ENCODE measurements at regions not wholly inside any gene's neighbourhood (a gene's known extent, or its start where the extent isn't known, plus 50 kb on each side); places are given as distances from the start of the nearest gene placed in this dataset.
"Not testable (repeated sequence)": the region's sequence is repeated elsewhere in the genome, so short reads cannot be mapped to it uniquely, and the experiment has no call there.

DNA sequence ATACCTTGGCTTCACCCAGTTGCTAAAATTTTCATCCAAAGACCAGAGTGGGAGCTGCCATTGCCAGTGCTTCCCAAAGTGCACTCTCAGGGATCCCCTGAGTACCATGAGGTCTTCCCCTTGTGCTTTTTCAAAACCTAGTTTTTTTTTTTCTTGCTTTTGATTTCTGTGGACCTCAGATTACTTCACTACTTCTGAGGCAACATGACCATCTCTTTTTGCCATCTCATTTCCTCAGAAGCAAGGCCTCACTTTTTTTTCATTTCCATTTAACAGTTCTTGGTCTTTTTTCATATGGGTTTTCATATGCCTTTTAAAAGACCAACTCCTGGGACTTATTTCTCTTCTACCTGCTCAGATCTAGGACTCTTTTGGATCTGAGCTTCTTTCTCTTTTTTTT lies 64.1 kb upstream of the MMS22L start:
- no peak for DNase-seq (ENCODE audit: low read depth)

DNA sequence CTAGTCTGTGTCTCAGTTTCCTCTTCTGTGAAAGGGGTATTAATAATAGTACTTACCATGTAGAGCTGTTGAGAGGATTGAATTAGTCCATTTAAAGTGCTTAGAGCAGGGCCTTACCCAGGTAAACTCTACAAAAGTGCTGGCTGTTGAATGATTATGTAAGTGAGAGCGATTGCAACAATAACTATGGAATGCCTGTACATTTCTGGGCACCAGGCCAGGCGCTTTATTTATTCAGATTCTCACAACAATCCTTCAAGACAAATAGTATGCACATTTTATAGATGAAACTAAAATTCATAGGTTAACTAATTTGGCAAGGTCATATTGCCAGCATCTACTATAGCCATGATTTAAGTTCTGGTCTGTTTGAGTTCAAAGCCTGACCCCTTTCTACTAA lies 78.3 kb upstream of the MMS22L start:
- no peak for DNase-seq (ENCODE audit: low read depth)

DNA sequence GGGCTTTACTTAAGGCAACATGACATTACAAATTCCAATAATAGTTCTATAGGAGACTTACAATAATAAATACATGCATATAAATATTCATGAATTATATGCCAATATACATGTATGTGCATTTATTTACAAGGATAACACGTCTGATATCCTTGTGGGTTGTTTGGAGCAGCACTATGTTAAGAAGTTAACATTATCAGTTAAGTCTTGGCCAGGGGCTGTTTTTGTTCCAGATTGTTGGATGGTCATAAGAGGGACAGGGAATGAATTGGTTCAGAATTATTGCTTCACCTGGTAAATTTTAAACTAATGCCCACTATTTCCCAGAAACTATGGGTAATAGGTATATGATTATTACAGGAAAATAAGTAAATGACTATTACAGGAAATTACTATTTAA lies 81.3 kb upstream of the MMS22L start:
- no peak for DNase-seq (ENCODE audit: low read depth)

DNA sequence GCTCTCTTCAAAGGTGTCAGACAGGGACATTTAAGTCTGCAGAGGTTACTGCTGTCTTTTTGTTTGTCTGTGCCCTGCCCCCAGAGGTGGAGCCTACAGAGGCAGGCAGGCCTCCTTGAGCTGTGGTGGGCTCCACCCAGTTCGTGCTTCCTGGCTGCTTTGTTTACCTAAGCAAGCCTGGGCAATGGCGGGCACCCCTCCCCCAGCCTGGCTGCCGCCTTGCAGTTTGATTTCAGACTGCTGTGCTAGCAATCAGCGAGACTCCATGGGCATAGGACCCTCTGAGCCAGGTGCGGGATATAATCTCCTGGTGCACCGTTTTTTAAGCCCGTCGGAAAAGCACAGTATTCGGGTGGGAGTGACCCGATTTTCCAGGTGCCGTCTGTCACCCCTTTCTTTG lies 99.1 kb upstream of the MMS22L start:
- DNase-seq (ENCODE audit: low read depth) = not testable (repeated sequence)

DNA sequence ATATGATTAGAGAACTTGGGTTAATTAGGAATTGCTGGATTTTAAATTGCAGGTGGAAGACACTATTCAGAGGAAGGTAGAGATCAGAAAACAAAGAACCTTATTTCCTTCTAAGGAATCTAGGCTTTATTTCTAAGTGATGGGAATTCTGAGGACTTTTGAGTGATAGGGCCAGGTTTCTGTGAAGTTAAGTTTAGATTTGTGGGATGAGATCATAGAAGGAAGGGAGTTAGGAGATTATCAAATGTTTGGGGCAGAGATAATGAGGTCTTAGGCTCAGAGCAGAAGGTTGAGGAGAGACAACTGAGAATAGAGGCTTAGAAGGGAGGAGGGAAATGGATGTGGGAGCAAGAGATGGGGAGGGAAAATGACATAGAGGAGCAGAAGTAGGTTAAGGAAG lies 109.7 kb upstream of the MMS22L start:
- DNase-seq (ENCODE audit: low read depth) = no peak

DNA sequence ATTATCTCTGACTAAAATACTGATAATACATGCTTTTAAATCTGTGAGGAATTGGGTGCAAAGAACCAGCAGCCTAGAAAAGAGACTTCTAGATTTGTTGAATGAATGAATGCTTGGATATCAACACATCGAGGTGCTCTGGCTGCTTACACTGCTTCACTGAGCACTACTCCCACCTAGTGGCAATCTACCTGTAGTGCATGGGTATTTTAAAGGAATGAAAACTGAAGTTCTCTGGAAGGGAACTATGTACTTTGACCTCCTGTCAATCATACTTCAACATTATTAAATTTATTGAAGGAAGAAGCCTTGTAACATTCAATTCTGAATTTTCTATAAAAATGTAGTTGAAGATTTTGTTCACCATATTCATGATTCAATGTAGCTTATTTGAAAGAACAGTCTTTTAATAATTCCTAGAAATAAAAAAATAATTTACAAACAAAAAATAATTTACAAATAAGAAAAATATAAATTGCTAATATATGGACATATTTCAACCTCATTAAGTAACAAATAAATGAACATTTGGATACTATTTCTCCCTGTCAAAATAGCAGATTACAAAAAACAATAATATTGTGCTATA lies 111.2 kb upstream of the MMS22L start:
- no peak for DNase-seq (ENCODE audit: low read depth)

DNA sequence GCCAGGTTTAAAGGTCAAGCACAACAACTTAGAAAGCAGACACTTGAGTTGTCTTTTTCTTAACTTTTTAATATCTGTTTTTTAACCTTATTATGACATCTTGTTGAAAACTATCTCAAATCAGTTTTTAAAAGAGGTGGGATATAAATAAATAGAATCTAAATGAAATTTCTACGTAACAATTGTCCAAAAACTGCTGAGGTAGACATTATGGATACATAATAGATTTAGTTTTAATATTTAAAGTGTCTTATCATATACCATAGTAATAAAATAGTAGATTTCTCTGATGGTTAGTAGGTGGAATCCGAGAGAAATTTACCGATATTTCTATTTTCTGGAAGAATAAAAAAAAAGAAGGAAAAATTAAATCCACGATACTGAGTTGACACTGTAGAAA lies 113.9 kb upstream of the MMS22L start:
- no peak for DNase-seq (ENCODE audit: low read depth)

DNA sequence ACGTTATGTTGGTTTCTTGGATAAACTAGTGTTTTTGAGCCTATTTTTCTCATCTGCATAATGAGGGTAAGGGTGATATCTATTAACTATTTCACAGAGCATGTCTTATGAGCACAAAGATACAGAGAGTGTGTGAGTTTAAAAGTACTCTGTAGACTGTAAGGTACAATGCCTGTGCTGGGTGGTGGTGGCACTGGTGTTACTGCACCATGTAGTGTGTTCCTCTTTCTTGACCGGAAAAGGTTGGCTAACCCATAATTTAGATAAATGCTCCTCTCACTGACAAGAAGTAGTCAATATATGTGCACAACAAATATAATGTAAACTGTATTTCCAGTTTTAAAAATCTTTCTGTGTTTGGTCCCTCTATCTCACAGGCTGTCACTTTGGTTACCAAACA lies 116.2 kb upstream of the MMS22L start:
- DNase-seq (ENCODE audit: low read depth) = no peak

DNA sequence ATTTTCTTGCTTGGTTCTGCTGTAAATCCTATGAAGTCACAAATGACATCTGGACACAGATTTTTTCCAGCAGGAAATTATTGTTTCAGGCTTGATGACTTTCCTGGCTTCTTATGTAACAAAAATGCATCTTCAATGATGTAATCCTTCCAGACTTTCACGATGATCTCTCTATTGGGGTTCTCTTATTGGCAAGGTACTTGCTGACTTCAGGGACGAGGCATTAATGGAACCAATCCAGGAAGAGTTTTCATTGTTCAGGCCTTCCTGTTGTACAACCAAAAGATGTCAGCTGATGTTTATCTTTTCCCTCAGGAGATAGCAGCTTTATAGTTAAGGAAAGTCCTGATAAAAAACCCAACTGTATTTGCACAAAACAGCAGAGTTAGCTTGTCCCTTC lies 118.5 kb upstream of the MMS22L start:
- no peak for DNase-seq (ENCODE audit: low read depth)

DNA sequence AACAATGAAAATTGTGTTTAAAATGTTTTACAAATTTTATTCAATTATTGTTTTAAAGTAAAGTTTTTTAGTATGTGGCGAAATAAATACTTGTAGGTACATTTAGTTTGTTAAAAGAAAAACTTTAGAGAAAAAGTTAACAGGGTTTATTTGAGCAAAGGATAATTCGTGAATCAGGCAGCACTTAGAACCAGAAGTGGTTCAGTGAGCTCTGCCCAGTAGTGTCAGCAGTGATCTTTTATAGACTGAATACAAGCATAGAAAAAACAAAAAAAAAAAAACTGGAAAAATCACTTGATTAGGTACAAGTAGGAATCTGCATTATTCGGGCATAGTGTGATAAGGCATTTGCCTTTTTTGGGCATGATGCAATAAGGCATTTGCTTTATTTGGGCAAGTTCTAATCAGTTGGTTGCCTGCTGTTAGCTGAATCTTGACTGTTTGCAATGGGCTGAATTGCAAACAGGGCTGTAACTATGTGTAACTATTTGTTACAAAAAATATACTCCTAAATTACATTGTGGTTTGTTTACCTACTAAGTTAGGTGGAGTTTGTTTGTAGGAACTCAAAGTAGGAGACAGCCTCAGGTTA lies 122.9 kb upstream of the MMS22L start:
- no peak for DNase-seq (ENCODE audit: low read depth)

DNA sequence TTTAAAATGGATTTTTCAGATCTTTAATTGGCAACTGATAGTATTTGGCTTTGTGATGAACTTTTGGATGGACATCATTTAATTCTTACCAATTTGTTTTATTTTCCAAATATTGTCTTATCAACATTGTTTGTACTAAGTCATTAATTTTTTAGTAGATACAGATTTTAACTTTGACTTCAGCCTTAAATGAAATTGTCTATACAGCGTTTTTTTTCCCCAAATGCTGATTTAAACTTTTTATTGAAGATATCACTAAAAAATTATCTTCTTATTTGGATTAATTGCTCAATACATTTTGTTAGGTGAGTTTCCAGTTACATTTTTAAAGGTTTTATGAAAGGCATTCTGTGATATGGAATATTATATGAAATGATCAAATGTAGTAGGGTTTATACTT lies 123.6 kb upstream of the MMS22L start:
- no peak for DNase-seq (ENCODE audit: low read depth)

DNA sequence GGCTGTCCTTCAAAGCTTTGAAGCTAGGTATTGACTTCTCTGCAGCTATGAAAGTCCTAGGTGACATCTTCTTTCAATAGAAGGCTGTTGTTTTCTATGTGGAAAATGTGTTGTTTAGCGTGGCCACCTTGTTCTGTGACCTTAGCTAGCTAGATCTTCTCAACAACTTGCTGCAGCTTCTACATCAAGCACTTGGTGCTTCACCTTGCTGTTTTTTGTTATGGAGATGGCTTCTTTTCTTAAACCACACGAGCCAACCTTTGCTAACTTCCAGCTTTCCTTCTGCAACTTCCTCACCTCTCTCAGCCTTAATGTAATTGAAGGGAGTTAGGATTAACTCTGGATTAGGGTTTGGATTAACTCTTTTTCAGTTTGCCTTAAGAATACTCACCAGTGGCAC lies 128.6 kb upstream of the MMS22L start:
- no peak for DNase-seq (ENCODE audit: low read depth)

DNA sequence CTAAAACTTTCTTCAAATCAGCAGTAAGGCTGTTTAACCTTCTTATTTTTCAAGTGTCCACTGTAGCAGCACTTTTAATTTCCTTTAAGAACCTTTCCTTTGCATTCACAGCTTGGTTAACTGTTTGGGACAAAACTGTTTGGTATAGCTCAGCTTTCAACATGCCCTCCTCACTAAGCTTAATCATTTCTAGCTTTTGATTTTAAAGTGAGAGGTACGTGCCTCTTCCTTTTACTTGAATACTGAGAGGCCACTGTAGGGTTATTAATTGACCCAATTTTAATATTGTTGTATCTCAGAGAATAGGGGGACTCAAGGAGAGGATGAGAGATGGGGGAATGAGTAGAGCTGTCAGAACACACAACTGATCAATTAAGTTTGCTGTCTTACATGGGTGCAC lies 129.5 kb upstream of the MMS22L start:
- DNase-seq (ENCODE audit: low read depth) = no peak

DNA sequence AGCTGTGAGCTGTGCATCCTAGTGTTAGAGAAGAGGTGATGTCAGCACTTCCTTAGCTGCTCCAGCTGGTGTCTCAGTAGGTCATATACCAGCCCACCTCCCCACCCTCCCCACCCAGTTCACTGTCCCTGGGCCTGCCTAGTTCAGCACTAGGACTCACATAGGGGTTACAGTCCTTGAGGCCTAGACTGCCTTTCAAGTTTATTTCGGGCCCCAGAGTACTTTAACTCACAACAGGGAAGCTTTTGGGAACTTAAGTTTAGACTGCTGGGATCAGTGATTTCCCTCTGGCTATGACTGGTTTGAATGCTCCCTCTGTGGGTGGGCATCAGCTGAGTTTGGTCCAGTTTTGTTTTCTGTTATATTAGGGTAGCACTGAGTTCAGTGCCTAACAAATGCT lies 139.2 kb upstream of the MMS22L start:
- no peak for DNase-seq (ENCODE audit: low read depth)

DNA sequence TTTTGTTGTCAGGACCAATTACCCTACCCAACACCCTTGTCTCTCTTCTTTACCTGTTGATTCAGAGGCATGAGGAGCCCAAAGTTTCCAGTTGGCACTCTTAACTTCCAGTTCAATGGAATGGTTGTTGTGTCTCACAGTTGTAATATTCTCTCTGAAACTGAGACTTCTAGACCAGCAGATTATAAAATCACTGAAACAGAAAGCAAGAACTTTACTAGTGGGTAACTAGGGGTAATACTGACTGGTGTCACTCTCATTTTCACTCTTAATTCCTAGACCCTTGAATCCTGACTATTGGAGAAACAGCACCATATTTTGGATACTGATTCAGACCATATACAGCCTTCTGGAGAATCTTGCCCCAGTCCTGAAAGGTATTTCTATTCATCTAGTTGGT lies 140.2 kb upstream of the MMS22L start:
- no peak for DNase-seq (ENCODE audit: low read depth)

DNA sequence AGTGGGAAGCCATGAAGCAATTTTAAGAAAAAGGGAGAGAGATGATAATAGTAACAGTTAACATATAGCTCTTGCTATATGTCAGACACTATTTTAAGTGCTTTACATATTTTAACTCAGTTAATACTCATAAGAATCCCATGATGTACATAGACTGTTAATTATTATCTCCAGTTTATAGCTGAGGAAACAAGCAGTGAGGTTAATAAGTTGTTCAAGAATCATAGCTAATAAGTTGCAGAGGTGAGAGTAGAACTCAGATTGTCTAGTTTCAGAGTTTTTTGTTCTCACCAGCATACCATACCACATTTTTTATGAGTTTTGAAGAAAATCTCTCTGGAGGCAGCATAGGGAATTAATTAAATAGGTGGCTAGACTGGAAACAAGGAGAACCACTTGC lies 144.6 kb upstream of the MMS22L start:
- DNase-seq (ENCODE audit: low read depth) = no peak

DNA sequence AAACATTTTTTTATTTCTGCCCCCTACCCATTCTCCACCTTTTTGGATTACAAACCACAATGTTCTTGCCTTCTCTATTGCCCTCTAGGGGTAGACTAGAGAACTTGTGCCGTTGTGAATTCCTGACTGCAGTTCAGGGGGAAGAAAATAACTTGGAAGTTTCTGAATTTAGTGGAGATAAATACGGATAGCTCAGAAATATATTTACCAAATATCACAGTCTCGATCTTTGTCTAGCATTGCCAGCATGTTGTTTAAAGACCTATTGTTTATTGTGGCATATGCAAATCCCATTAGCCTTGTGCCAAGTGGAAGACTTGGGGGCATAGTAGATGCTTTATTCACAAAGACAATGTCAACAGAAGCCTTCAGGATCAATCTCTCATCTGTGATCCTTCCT lies 154.1 kb upstream of the MMS22L start:
- DNase-seq (ENCODE audit: low read depth) = no peak

DNA sequence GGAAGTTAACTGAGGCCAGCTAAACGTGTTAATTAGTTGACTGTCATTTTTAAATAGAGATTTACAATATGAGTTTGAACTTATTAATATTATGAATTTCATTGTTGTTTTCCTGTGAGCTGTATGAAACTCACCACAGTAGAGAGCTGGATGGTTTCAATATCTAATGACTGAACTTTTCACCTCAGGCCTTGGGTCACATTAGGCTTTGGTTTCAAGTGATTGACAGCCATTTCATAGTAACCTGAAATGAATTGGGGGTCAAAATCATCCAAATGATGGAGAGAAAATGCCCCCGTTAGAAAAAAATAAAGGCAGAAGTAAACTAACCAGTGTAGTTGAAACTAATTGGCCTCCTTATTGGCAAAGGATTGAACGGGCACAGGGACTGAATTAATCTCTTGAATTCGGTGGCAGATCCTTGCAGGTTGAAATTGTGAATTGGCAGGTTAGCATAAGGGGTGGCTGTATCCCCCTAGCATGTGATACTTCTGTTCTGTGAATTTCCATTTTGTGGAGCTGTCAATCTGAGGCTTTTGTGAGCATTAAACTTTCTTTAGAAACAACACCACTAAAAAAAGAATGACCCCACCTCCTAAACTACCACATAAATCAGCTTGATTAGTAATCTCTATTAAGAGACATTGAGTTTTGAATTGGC lies 155.1 kb upstream of the MMS22L start:
- DNase-seq (ENCODE audit: low read depth) = no peak

DNA sequence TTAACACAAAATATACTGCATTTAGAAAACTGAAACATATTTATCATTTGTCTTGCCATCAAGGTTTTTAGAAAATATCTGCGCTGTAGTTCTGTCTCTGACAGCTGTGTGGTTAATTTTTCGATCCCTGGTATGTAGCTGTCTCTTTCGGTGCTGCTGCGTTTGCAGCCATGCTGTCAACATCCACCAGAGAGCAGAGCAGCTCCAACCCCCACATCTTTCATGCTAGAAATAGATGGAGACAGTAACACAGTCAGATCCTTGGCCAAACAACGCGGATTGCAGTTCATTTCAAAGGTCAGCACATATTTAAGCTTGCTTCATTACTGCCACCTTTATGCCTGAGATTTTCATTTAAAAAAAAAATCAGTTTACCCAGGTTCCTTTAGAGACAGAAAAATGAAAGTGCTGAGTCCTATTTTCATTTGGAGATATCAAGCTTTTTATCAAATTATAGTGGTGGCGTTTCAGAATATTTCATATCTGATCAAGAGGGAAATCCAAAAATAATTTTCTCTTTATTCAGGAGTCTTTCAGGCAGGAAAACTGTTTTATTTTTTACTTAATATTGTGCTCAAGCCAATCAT lies 157.7 kb upstream of the MMS22L start:
- no peak for DNase-seq (ENCODE audit: low read depth)

DNA sequence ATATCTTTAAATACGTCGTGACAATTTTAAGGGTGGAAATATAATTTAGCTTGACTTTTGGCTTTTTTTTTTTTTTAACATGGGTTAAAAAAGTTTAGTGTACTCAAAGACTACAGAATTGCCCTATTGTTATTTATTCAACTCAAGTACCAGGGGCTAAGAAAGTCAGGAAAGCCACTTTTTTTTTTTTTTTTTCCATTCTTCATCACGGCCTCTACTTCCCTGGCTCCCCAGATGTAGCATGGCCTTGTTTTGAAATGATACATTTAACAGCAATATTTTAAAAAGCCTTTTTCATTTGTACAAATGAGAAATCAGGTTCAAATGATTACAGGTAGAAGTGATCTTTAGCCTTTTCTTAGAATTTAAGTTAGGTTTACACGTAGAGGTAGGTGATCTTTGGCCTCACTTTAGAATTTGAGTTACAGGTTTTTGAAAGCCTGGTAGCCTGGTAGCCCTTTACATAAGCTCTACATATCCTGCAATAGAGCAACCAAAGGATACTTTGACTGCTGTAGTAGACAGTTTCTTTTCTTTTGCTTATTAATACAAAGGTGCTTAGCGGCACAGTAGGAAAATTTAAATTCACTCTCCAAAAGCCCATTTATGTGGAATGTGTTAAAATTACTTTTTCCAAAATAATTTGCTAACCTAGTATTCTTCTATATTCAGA lies 160.5 kb upstream of the MMS22L start:
- DNase-seq (ENCODE audit: low read depth) = no peak

DNA sequence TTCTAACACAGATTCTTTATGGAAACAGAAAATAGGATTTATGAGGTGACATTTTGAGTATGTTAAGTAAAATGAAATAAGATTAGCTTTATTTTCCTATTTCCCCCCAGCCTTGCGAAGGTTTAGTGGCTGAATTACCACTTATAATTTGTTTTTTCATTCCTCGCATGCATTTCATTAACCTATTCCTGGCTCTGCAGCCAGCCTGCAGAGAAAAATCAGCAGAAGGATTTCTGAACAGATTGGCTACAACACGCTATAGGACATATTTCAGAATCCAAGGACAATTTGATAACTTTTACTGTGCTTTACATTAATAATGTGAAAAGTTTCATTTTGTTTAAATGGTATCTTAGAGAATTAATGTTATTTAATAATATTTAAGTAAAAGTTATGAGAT lies 162.4 kb upstream of the MMS22L start:
- DNase-seq (ENCODE audit: low read depth) = no peak

DNA sequence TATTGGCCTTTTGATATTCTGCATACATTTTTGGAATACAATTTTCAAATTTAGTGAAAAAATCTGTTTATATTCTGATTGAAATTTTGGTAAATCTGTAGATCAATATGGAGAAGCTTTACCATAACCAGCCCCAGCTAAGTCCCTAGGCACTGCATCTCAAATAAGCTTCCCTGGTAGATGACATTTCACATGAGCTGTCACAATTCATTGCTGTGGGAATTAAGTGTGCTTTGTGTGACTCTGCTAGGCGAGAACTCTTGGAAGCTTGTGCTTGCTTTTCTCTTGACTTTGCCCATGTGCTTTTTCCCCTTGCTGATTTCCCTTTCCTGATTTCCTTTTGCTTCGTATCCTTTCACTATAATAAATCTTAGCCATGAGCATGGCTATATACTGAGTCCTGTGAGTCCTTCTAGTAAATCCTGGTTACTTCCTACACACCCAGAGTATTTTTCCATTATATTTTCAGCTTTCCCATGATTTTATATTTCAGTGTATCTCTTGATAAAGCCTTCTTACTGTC lies 166.5 kb upstream of the MMS22L start:
- DNase-seq (ENCODE audit: low read depth) = no peak

DNA sequence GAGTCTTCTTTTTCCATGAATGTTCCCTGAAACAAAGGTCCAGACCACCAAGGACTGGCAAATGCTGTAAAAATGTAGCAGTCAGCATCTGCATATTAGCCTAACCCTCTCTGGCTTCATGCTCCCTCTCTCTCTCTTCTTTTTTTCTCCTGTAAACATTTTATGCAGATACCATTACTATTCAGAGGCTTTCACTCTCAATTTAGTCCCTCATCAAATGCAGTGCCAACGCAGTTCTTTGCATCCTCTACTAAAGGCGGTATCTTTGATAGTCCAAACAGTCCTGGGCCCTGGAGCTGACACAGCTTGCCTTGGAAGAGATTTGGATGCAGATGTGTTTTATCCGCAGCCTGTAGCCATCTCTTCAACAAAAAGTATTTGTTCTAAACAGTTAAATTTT lies 167.1 kb upstream of the MMS22L start:
- DNase-seq (ENCODE audit: low read depth) = no peak

Measured in stimulated activated CD8-positive, alpha-beta memory T cell treated with anti-CD3 and anti-CD28 coated beads, Interleukin-12 subunit alpha, Interleukin-12 subunit beta, amount 100 ng/mL, for 4 hours (primary cell).